ENCODE measurements at regions not wholly inside any gene's neighbourhood (a gene's known extent, or its start where the extent isn't known, plus 50 kb on each side); places are given as distances from the start of the nearest gene placed in this dataset.

DNA sequence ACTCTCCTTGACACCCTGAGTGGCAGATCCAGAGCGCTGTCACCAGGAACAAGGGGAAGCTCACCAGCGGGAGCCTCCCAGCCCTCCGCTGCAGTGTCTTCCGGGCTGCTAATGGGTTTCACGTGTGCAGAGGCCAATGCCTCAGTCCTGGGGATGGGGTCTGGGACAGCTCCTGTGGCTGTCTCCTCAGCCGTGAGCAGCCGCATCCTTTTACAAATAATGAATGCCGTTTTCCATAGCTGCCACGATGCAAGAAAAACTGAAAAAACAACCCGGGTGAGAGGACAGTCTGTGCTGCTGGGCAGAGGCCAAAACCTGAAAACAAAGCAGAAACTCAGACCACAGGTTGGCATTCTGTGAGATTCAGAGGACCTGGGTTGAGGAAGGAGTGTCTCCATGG is 212.2 kb upstream of the RAB4A start:
- CTCF ChIA-PET, result interaction anchor here (1.3 kb wide), 1 partner anchor 59 kb away, joined by 3 read pairs; no protein-coding TSS in a partner anchor
- Histone ChIP-seq H3K4me3 (ENCODE audit: control insufficient read depth in 1 of 7, extremely low read depth in 1 of 7, insufficient read depth in 4 of 7, low read depth in 2 of 7, low read length in 6 of 7) (peak overlapping the region in 2 of 7 experiments; percentile 4 to 6), H3K4me1 (ENCODE audit: control extremely low read depth in 1 of 4, control insufficient read depth in 4 of 4, insufficient read depth in 4 of 4, low read length in 3 of 4) (peaks cover 7 to 23% (median 17%) of the 10 kb centered on the region in 4 experiments), H3K36me3 (ENCODE audit: control insufficient read depth in 4 of 4, insufficient read depth in 4 of 4, low read length in 3 of 4) (no peaks in the 10 kb centered on the region), H3K27me3 (replicated peaks in 2 of 5; ENCODE audit: control insufficient read depth in 4 of 5, insufficient read depth in 5 of 5, low read length in 4 of 5) (no peaks in the 10 kb centered on the region), H3K27ac (ENCODE audit: insufficient read depth in 1 of 2, low read depth in 1 of 2, low read length in 2 of 2, poor library complexity in 1 of 2, severe bottlenecking in 2 of 2) (no peak overlapping the region), H3K9me3 (ENCODE audit: control extremely low read depth in 1 of 5, control insufficient read depth in 4 of 5, insufficient read depth in 2 of 5, low read depth in 1 of 5, low read length in 4 of 5) (no peaks in the 10 kb centered on the region)
- 25% methylated on average over 10 of the region's 10 CpGs for WGBS (ENCODE audit: insufficient coverage)
- peak in 2 of 3 donors; percentile 6 to 22 for DNase-seq
- POLR2A ChIA-PET, result no interaction called here

GRCh38 chr1:229059671-229060539 is 211.0 kb upstream of the RAB4A start:
- ChIA-PET POLR2A (no interaction called here), CTCF (no interaction called here)
- WGBS (ENCODE audit: insufficient coverage), result 5% methylated on average over 6 of the region's 9 CpGs
- H3K27me3 ChIP-seq (replicated peaks in 2 of 5; ENCODE audit: control insufficient read depth in 4 of 5, insufficient read depth in 5 of 5, low read length in 4 of 5), result no peaks in the 10 kb centered on the region
- peak in 2 of 3 donors; percentile 10 to 39 for DNase-seq
- no peak overlapping the region for H3K4me3 ChIP-seq (ENCODE audit: control insufficient read depth in 1 of 7, extremely low read depth in 1 of 7, insufficient read depth in 4 of 7, low read depth in 2 of 7, low read length in 6 of 7)
- no peaks in the 10 kb centered on the region for H3K36me3 ChIP-seq (ENCODE audit: control insufficient read depth in 4 of 4, insufficient read depth in 4 of 4, low read length in 3 of 4)
- H3K27ac ChIP-seq (ENCODE audit: insufficient read depth in 1 of 2, low read depth in 1 of 2, low read length in 2 of 2, poor library complexity in 1 of 2, severe bottlenecking in 2 of 2), result no peak overlapping the region
- H3K9me3 ChIP-seq (ENCODE audit: control extremely low read depth in 1 of 5, control insufficient read depth in 4 of 5, insufficient read depth in 2 of 5, low read depth in 1 of 5, low read length in 4 of 5), result no peaks in the 10 kb centered on the region
- peaks cover 7 to 23% (median 17%) of the 10 kb centered on the region in 4 experiments for H3K4me1 ChIP-seq (ENCODE audit: control extremely low read depth in 1 of 4, control insufficient read depth in 4 of 4, insufficient read depth in 4 of 4, low read length in 3 of 4)

DNA sequence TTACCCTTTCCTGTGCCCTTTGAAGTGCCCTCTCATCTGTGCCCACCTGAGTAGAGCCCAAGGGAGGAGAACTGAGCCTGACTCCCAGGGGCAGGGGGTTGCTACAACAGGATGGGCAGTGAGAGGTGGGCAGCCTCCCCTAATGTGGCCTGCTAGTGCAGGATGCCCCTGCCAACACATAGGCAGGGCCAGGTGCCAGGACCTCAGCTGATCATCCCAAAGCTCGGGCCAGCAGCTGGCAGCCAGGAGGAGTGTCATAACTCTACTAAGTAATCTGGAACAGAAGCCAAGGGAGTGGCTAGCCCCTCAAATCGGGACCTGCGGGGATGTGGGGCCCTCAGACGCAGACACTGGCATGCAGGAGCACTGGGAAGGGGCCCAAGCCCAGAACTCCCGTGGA is 208.8 kb upstream of the RAB4A start:
- 97% methylated on average over 4 of the region's 5 CpGs for WGBS (ENCODE audit: insufficient coverage)
- ChIA-PET POLR2A (no interaction called here), CTCF (no interaction called here)
- H3K36me3 ChIP-seq (ENCODE audit: control insufficient read depth in 4 of 4, insufficient read depth in 4 of 4, low read length in 3 of 4), result no peaks in the 10 kb centered on the region
- H3K4me3 ChIP-seq (ENCODE audit: control insufficient read depth in 1 of 7, extremely low read depth in 1 of 7, insufficient read depth in 4 of 7, low read depth in 2 of 7, low read length in 6 of 7), result no peak overlapping the region
- no peak for DNase-seq
- H3K9me3 ChIP-seq (ENCODE audit: control extremely low read depth in 1 of 5, control insufficient read depth in 4 of 5, insufficient read depth in 2 of 5, low read depth in 1 of 5, low read length in 4 of 5), result no peaks in the 10 kb centered on the region
- peaks cover 7 to 26% (median 20%) of the 10 kb centered on the region in 4 experiments for H3K4me1 ChIP-seq (ENCODE audit: control extremely low read depth in 1 of 4, control insufficient read depth in 4 of 4, insufficient read depth in 4 of 4, low read length in 3 of 4)
- no peak overlapping the region for H3K27ac ChIP-seq (ENCODE audit: insufficient read depth in 1 of 2, low read depth in 1 of 2, low read length in 2 of 2, poor library complexity in 1 of 2, severe bottlenecking in 2 of 2)
- H3K27me3 ChIP-seq (replicated peaks in 2 of 5; ENCODE audit: control insufficient read depth in 4 of 5, insufficient read depth in 5 of 5, low read length in 4 of 5), result no peaks in the 10 kb centered on the region

DNA sequence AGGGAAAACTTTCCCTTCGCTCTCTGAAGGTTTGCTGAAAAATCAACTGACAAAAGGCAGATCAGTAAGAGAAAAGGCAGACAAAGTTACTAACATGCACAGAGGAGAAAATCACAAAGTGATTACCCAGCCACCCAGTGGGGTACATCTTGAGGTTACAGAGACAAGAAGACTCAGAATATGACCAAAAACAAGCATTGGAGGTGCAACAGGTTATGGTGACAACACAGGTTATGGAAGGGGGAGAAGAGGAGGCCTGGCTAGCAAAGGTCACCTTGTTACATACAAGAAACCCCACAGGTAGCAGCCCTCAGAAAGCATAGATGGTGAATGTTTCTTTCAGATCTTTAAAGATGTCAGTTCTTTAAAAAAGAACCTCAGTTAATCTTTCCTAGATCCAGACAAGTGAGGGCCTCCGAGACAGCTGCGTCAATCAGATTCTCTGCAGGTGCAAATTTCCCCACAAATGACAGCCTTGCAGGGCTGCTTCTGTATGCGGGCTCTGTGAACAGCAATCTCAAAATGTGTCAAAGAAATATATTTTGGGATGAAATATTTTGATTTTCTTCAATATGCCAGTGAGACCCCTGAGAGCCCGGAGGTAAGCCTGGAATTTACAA is 207.6 kb upstream of the RAB4A start:
- H3K36me3 ChIP-seq (ENCODE audit: control insufficient read depth in 4 of 4, insufficient read depth in 4 of 4, low read length in 3 of 4), result no peaks in the 10 kb centered on the region
- no peaks in the 10 kb centered on the region for H3K27me3 ChIP-seq (replicated peaks in 2 of 5; ENCODE audit: control insufficient read depth in 4 of 5, insufficient read depth in 5 of 5, low read length in 4 of 5)
- H3K27ac ChIP-seq (ENCODE audit: insufficient read depth in 1 of 2, low read depth in 1 of 2, low read length in 2 of 2, poor library complexity in 1 of 2, severe bottlenecking in 2 of 2), result no peak overlapping the region
- no peak overlapping the region for H3K4me3 ChIP-seq (ENCODE audit: control insufficient read depth in 1 of 7, extremely low read depth in 1 of 7, insufficient read depth in 4 of 7, low read depth in 2 of 7, low read length in 6 of 7)
- no peaks in the 10 kb centered on the region for H3K9me3 ChIP-seq (ENCODE audit: control extremely low read depth in 1 of 5, control insufficient read depth in 4 of 5, insufficient read depth in 2 of 5, low read depth in 1 of 5, low read length in 4 of 5)
- POLR2A ChIA-PET, result no interaction called here
- CTCF ChIA-PET, result interaction anchor here (0.9 kb wide), 1 partner anchor 54 kb away, joined by 3 read pairs; no protein-coding TSS in a partner anchor
- peaks cover 2 to 32% (median 24%) of the 10 kb centered on the region in 4 experiments for H3K4me1 ChIP-seq (ENCODE audit: control extremely low read depth in 1 of 4, control insufficient read depth in 4 of 4, insufficient read depth in 4 of 4, low read length in 3 of 4)
- DNase-seq, result no peak
- WGBS (ENCODE audit: insufficient coverage), result 93% methylated on average over 2 of the region's 5 CpGs

- ChIA-PET POLR2A (no interaction called here), CTCF (no interaction called here)
- H3K27me3 ChIP-seq (replicated peaks in 2 of 5; ENCODE audit: control insufficient read depth in 4 of 5, insufficient read depth in 5 of 5, low read length in 4 of 5), result no peaks in the 10 kb centered on the region
- no peak overlapping the region for H3K27ac ChIP-seq (ENCODE audit: insufficient read depth in 1 of 2, low read depth in 1 of 2, low read length in 2 of 2, poor library complexity in 1 of 2, severe bottlenecking in 2 of 2)
- 98% methylated on average over 9 of the region's 12 CpGs for WGBS (ENCODE audit: insufficient coverage)
- no peak overlapping the region for H3K4me3 ChIP-seq (ENCODE audit: control insufficient read depth in 1 of 7, extremely low read depth in 1 of 7, insufficient read depth in 4 of 7, low read depth in 2 of 7, low read length in 6 of 7)
- no peak for DNase-seq
- H3K36me3 ChIP-seq (ENCODE audit: control insufficient read depth in 4 of 4, insufficient read depth in 4 of 4, low read length in 3 of 4), result no peaks in the 10 kb centered on the region
- H3K4me1 ChIP-seq (ENCODE audit: control extremely low read depth in 1 of 4, control insufficient read depth in 4 of 4, insufficient read depth in 4 of 4, low read length in 3 of 4), result peaks cover 2 to 32% (median 20%) of the 10 kb centered on the region in 4 experiments
- no peaks in the 10 kb centered on the region for H3K9me3 ChIP-seq (ENCODE audit: control extremely low read depth in 1 of 5, control insufficient read depth in 4 of 5, insufficient read depth in 2 of 5, low read depth in 1 of 5, low read length in 4 of 5)
These were observed 206.4 kb upstream of the RAB4A start for GRCh38 chr1:229064320-229065168.

- peaks cover 0 to 33% (median 17%) of the 10 kb centered on the region in 4 experiments for H3K4me1 ChIP-seq (ENCODE audit: control extremely low read depth in 1 of 4, control insufficient read depth in 4 of 4, insufficient read depth in 4 of 4, low read length in 3 of 4)
- H3K27ac ChIP-seq (ENCODE audit: insufficient read depth in 1 of 2, low read depth in 1 of 2, low read length in 2 of 2, poor library complexity in 1 of 2, severe bottlenecking in 2 of 2), result no peak overlapping the region
- WGBS (ENCODE audit: insufficient coverage), result 100% methylated on average over 3 of the region's 3 CpGs
- ChIA-PET POLR2A (no interaction called here), CTCF (interaction anchor here (1.4 kb wide), 1 partner anchor 27 kb away, joined by 4 read pairs; no protein-coding TSS in a partner anchor)
- H3K4me3 ChIP-seq (ENCODE audit: control insufficient read depth in 1 of 7, extremely low read depth in 1 of 7, insufficient read depth in 4 of 7, low read depth in 2 of 7, low read length in 6 of 7), result no peak overlapping the region
- no peaks in the 10 kb centered on the region for H3K36me3 ChIP-seq (ENCODE audit: control insufficient read depth in 4 of 4, insufficient read depth in 4 of 4, low read length in 3 of 4)
- H3K27me3 ChIP-seq (replicated peaks in 2 of 5; ENCODE audit: control insufficient read depth in 4 of 5, insufficient read depth in 5 of 5, low read length in 4 of 5), result no peaks in the 10 kb centered on the region
- H3K9me3 ChIP-seq (ENCODE audit: control extremely low read depth in 1 of 5, control insufficient read depth in 4 of 5, insufficient read depth in 2 of 5, low read depth in 1 of 5, low read length in 4 of 5), result no peaks in the 10 kb centered on the region
- no peak for DNase-seq
These were observed 205.3 kb upstream of the RAB4A start for GRCh38 chr1:229065613-229066012.
